EH (cell line): ENCODE measurements at regions not wholly inside any gene's neighbourhood (a gene's known extent, or its start where the extent isn't known, plus 50 kb on each side); places are given as distances from the start of the nearest gene placed in this dataset.

Experiments used
- DNase-seq: peaks from one replicate; pipeline ENCODE4 v3.0.0-alpha.2; 2015; ENCODE audit warnings: low read depth

DNA sequence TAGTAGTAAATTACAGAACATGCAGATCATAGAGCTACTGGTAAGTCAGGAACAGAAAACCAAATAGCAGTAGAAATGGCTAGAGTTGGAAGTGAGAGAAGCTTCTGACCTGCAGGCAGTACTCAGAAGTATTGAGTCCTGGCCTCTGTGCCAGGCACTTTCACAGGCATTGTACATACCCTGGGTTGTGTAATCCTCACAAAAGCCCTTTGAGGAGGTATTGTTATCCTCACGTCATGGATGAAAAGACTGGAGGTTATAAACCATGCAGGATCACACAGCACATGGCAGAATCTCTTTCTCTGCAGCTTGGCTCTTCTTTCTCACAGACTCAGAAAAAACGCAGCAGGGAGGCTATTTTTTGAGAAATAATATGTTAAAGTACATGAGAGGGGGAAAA, 789.3 kb upstream of the FAM98A start:
- no peak for DNase-seq

DNA sequence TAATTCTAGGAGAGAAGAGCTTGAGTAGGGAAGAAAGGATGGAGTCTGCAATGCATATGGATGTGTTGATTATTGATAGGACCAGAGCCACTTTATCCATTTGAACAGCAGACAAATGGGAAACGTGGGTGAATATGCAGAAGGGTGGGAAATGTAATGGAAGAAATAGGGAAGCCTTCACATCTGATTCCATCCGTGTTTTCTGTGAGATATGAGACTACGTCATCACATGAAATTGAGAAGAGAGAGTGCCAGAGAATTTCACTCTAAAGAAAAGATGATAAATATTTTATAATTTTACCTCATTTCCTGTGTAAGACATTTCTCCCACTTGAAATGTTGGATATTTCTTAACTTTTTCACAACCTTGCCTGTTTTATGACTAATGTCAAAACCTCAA, 788.4 kb upstream of the FAM98A start:
- no peak for DNase-seq

DNA sequence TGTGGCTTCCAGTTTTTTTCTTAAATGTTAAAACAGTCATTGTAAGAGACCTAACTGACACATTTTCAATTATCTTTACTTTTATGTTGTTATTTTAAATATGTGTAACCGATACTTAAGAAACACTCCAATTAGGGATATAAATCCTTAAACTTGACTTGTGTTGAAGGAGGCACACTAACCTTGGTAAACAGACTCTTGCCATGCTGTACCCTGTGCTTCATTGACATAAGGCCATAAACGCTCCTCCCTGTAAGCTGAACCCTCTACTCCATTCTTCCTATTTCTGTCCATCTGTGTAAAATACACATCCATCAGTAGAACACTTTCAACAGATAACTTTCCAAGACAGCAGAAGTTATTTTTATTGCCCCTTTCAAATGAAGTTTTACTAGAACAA, 780.5 kb upstream of the FAM98A start:
- no peak for DNase-seq

DNA sequence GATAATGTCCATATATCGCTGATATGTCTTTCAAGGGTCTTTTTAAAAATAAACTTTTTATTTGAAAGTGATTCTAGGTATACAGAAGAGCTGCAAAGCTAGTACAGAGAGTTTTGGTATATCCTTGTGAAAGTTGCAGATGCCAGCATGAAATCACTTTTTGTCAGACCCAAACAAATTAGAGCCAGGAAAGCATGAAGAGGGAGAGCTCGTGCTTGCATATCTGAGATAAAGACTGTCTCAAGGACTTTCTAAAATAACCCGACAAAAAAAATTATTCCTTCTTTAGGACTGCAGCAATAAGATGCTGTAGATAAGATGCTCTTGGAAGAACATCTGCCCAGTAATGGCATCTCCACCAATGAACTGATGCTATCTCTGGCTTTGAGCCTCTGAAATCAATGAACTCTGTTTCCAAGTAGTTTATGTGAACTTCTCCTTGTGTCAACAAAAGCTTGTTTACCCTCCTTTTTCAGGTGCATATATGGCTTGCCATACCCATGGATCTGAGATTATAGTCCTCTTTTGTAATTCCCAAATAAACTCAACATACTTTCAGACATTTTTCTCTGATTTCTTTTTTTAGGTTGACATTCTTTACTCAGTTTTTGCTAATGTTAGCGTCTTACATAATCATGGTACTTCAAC, 774.6 kb upstream of the FAM98A start:
- no peak for DNase-seq

DNA sequence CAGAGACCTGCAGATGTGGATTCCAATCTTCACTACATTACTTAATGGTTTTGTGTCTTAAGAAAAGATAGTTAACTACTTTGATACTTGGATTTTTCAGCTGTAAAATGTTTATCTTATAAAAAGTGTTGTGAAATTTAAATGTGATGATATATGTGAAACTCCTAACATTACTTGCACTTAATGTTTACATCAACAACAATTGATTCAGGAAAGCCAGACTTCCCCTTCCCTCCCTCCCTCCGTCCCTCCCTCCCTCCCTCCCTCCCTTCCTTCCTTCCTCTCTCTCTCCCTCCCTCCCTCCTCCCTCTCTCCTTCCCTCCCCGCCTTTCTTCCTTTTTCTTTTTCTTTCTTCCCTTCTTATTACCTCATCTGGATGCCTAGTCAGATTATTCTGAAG, 773.9 kb upstream of the FAM98A start:
- no peak for DNase-seq

DNA sequence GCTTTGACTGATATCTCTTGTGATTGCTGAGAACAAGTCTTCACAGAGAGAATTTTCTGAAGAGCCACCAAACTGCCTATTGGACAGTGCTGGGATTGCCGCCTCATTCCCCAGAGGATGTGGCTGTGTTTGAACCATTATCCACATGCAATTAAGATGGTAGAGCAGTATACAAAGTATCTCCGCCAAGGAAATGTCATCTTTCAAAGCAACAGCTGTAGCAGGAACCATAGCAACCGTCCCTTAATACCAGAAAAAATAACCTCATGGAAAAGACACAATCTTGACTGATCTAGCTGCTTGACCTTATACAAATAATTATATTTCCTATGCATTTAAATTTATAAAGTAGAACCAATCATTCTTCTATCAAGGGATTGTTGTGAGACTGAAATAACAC, 772.6 kb upstream of the FAM98A start:
- DNase-seq = no peak

DNA sequence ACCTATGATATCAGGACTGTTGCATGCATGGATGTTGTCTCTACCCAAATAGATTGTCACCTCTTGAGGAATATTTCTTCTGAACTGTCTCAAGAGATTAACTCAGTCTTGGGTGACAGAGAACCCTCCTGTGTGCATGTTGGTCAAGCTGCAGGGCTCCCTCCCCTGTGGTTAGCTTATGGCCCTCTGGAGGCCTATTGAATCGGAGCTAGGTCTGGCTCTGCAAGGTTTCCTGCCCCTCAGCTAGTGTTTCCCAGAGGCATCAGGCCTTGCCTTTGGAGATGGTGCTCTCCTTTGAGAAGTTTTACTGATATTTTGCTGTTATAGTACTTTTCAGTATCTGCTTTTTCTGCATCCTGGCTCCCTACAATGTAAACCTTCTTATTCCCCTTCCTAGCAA, 769.2 kb upstream of the FAM98A start:
- no peak for DNase-seq

DNA sequence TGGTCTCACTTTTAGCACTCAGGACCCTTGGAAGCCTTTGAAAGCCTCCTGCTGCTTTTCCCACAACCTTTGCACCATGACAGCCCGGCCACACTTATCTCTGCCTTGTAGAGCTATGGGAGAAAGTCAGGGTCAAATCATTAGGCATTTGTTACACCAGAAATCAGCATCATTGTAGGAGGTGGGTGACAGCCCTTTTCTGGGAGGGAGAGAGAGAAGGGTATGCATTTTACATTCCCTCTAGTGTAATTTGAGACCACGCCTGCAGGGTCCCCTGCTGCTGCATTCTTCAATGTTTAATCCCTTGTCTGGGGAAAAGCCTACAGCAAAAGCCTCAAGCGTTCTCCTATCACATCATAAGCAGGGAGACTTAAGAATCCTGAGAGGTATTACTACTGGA, 766.8 kb upstream of the FAM98A start:
- DNase-seq = no peak

DNA sequence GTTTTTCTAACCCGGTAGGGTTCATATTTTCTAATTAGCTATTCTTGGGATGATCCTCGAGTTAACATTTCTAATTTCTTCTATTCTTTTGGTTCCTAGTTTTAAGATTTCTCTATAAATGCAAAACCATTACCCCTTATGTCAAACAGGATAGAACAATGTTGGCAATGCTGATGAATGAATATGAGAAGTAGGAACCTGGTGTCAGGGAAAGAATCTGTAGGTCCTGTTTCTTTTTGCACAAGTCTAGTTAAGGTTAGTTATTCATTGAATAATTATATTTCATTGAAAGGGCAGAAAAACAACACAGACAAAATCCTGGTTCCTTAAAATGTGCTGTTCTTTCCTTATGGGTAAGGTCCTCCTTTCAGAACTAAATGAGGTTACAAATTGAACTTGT, 766.4 kb upstream of the FAM98A start:
- DNase-seq = no peak

DNA sequence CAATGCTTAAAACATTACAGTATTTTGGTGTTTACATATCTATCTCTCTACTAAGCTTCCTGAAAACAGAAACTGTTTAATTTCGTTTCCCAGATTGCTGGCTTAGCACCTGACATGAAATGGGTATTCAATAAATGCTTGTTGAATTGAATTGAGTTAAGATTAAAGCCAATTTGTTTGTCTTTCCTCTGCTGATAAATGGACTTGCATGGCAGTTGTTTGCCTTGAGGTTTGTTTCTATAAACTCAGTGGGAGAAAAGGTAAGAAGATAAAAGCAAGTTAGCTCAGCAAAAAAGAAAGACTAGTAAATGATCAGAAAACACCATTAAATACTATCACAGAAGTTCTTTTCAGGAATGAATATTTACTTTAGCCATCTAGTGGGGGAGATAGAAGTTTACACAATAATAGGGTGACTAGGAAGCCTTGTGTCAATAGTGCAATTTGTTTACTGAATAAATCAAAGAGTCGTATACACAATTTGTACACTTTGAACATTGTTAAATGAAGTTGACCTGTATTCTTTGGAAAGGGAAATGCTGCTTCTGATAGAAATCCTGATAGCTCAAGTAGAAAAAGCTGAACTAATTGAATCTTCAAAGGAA, 754.5 kb upstream of the FAM98A start:
- DNase-seq = no peak

DNA sequence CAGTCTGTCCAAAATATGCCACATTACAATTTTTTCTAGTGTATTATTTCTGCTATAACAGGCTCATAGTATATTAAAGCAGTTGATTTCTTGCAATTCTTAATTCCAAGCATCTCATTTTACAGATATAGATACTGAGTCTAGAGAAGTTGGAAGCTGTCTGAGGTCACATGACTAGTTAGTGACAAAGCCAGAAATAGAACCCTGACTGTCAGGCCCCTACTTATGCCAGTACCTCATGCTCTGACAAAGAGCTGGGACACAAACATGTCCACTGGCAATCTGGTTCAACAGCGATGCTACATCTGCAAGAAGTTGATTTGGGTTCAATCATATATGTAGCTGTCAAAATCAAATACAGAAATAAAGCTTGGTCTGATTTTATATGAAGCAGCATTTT, 750.4 kb upstream of the FAM98A start:
- no peak for DNase-seq

DNA sequence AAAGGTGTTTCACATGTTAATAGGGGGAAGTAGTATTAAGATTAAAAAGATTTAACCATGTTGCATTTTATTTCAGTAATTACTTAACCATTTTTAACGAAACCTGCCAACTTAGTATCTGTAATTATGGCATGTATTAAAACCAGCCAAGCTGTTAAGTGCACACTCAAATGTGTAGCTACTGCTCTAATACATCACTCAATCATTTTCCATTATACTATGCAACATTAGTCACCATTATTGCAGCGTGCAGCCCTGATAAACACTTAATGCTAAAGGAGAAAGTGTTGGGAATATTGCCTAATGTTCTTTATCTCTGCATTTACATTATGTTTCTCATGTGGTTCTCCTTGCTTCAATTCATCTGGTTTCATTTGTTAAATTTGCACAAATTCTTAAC, 745.9 kb upstream of the FAM98A start:
- no peak for DNase-seq

DNA sequence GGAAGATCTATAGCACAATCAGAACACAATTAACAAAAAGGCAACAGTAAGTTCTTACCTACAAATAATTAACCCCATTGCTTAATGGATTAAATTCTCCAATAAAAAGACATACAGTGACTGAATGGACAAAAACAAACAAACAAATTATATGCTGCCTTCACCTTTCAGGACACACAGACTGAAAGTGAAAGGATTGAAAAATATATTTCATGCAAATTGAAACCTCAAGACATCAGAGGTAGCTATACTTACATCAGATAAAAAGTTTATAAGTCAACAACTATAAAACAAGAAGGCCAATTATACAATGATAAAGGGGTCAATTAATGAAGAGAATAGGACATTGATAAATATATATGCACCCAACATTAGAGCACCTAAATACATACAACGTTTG, 741.2 kb upstream of the FAM98A start:
- DNase-seq = no peak

DNA sequence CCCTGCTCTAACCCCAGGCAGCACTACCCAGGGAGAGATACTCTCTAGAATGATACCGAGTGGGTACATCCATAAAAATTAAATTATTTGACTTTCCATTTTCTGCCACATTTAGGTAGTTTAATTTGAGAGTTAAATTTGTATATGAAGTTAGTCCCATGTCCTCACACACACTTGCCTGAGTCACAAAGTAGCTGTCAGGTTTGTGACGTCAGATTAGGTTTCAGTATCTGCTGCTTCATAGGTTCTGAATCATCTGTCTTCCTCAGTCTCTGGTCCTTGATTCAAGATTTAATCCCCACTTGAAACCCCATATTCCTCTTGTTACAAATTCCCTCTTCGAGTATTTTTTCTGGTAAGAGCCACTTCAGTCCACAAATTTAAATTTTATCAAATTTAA, 738.6 kb upstream of the FAM98A start:
- DNase-seq = no peak

DNA sequence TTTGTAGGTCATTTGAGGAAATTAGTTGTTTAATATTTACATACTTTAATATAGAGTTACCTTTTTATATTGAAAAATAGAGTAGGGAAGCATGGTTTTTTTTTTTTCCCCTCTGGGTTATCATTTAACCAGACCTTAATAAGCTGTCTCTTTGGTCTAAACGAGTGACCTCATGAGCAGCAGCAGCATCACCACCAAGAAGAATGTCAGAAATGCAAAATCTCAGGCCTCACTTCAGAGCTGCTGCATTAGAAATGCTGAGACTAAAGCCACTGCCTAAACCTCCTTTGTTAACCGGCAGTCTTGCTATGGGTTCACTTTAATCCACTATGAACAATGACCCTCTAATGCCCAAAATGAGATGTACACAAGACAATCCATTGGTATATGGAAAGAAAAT, 733.7 kb upstream of the FAM98A start:
- no peak for DNase-seq

DNA sequence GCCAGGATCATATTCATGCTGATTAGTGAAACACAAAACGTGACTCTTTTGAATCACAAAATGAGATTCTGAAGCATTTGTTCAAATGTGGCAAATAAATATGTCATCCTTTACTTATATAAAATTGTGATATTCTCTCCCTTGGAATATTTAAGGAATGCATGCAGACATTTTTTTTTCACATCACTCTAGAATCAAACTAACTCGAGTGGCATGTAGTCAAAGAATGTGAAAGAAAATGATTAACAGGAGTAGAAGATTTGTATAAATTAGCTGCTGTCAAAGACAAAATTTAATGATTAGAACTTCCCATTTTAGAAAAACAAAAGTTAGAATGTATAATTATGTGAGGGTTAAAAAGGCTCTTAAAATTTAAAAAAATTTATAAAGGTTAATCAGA, 721.0 kb upstream of the FAM98A start:
- no peak for DNase-seq

DNA sequence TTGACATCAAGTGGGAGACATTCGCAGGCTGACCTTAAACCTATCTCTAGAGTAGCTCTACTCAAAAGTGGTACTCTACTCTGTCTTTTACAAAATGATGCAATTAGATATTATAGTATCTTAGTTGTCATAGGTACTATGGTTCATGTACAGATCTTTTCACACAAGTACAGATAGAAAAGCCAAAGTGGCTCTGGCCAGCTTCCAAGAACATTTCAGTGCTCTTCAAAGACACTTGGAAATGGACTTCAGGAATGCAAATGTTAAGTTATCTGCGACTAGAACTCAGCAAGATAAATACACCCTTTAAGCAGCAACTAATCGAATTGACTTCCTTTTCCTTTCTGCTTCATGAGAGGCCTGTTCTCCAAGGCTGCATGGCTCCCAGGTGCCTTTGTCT, 718.7 kb upstream of the FAM98A start:
- DNase-seq = no peak

DNA sequence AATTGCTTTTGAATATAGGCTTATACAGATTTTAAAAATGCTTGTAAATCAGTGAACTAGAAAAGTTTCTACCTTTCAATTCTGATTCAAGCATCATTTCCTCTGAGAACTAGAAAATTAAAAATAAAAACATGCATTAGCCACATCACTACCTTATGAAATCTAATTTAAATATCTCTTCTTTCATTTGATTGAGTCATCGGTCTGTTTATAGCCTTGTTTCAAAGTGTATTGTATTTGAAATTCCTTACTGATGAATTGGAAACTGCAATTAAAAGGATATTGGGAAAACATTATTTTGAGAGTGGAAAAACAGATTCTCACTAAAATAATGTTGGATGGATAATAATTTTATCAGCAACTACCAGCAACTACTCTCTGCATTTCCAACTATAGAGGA, 717.7 kb upstream of the FAM98A start:
- no peak for DNase-seq

DNA sequence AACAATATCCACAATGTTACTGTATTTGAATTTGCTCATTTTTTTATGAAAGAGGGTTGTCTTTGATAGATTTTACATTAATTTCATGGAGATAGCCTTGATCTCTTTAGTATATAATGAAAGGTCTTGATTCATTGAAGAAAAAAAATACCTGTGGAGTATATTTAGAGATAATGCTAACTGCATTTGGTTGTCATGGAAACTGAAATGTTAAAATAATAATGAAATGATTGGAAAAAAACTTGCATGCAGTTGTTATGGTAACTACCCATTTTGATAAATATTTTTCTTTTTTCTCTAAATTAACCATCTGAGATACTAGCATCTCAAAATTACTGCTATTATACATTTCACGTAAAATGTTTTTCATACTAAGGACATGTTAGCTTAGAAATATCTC, 712.7 kb upstream of the FAM98A start:
- DNase-seq = no peak

DNA sequence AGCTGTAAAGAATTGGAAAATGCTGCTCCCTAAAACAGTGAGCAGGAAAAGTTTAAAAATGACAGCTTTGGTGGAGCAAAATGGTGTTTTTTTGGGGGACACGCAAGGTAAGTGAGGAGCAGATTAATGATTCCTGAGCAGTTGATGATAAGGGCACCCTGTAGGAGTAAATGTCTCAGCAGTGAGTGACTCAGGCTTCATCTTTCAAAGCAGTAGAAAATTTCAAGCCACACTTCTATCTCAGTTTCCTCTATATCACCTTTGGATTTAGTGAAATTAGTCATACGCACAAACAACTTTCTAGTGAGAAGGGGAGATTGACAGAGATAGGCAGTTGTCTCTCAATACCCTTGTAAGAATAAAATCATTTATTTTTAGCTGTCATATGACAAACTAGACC, 709.0 kb upstream of the FAM98A start:
- DNase-seq = no peak

DNA sequence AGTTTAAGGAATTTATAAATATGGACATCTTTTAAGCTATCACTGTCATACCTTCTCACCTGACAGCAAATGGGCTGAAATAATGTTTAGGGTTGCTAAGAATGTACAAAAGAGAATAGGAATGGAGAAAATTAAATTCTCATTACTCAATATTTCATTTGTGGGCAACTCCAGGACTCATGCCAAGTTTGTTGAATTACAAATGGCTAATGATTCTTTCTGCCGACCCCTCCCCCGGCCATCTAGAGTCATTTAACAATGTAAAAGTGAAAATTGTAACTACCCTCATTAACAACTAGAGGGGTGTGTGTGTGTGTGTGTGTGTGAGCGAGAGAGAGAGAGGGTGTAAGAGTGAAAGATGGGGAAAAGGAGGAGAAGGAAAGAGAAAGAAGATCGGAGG, 708.5 kb upstream of the FAM98A start:
- DNase-seq = no peak

DNA sequence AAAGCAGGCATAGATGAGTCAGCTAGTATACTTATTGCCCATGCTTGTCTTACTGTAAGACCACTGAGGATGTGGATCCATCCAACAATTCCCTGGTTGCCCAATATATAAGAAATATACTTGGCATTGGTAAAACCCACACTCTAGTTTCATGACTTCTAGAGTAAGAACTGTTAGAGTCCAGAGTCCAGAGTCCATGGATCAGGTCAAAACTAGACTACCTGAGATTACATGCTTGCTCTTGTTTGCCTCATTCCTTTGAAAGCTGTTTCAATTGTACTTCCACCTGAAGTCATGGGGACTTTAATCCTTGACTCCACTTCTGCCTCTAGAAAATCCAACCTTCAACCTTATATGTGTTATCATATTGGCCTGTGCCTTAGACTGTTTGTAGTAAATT, 707.6 kb upstream of the FAM98A start:
- no peak for DNase-seq

DNA sequence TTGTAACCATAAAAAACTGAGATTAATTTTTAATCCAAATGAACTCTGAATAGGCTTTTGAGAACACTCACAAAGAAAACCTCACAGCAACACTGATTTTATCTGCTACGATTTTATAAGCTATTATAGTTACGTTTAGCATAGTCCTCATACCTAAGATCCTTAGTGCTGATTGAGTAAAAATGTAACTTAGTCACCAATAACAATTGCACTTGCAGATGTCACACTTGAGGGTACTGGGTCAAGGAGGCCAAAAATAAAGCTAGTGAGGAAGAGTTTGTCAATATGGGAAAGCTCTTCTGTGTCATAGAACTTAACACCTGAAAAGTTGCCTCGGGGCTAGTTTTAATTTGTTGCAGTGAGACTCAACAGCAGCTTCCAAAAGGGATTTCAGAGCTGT, 706.5 kb upstream of the FAM98A start:
- no peak for DNase-seq

DNA sequence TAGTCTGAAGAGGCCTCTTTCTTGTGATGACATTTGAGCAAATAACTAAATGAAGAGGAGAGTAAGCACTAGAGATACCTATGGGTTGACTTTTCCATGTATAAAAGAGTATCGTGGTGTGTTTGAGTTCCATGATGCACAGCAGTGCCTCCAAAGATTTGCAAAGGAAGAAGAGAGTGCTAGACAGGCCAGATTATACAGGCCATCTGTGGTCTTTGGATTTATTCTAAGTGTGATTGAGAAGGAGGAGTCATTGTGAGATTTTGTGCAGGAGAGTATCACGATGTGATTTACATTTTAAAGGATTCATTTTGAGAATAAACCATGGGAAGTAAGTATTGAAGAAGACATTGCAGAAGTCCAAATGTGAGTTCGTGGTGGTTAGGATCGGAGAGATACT, 695.9 kb upstream of the FAM98A start:
- no peak for DNase-seq

DNA sequence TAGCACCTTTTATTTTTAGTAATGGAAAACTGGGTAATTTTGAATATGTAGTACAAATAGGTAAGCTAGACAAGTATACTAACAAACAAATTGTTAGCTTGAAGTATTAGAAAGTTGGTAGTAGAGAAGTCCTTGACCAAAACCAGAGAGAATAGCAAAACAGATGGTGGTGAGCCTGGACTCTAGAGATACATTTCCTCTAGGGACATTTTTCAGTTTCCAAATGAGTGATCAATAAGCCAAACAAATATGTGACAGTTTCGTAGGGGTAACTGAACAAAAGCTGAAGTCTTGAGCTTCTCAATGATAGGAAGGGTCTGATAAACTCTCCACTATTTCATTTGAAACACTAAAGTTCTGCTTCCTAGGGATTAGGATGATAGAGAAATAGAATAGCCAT, 692.0 kb upstream of the FAM98A start:
- DNase-seq = no peak
